Endothelial cell of umbilical vein (primary cell): ENCODE measurements at regions not wholly inside any gene's neighbourhood (a gene's known extent, or its start where the extent isn't known, plus 50 kb on each side); places are given as distances from the start of the nearest gene placed in this dataset.

Source experiments
- BruUV-seq: library from RNA; stranded (reverse); fragments of 400-500 nt; replicated peaks from 2 replicates; lab custom pipeline; 2021; lab: Mats Ljungman, UMichigan
- CTCF ChIA-PET: fragments of 300-600, 350-600 bp; sonication (Branson Sonifier 250); formaldehyde crosslinking; loops from one replicate; lab custom pipeline; 2021; ENCODE audit warnings: antibody characterized with exemption, inconsistent platforms; lab: Charles Lee
- POLR2A ChIA-PET: fragments of 300-600, 350-600 bp; sonication (Branson Sonifier 250); formaldehyde crosslinking; loops from one replicate; lab custom pipeline; 2021; ENCODE audit warnings: antibody characterized with exemption, inconsistent platforms; lab: Charles Lee
- DNase-seq: peaks from one replicate; pipeline ENCODE4 v3.0.0-alpha.2; 2011; ENCODE audit warnings: low read depth, low spot score
- FAIRE-seq: peaks from 2 replicates; lab custom pipeline; 2011; peaks lifted over from hg19 to GRCh38; lab: Jason Lieb, UNC
- H2AFZ ChIP-seq: 2 replicates; pipeline ENCODE4 v1.6.0; 2012; ENCODE audit warnings: low read depth, low read length, control low read depth, inconsistent platforms
- H3K27ac ChIP-seq: 2 replicates; pipeline ENCODE4 v1.5.1; 2011; ENCODE audit warnings: low read depth, mild to moderate bottlenecking, control low read depth, low read length, moderate library complexity; ENCODE audit not compliant: insufficient read depth
- H3K27me3 ChIP-seq, 2 experiments: 2 replicates each; pipeline versions ENCODE4 v1.6.0 to v1.6.1; 2011; ENCODE audit warnings: low read length in 2 of 2, mixed read lengths in 1 of 2; ENCODE audit not compliant: control insufficient read depth in 2 of 2, insufficient read depth in 2 of 2
- H3K36me3 ChIP-seq, 2 experiments: 2 replicates in 1 of 2; 3 replicates in 1 of 2; pipeline ENCODE4 v1.5.1; 2011; ENCODE audit warnings: low read length in 2 of 2, mild to moderate bottlenecking in 1 of 2, moderate library complexity in 1 of 2; ENCODE audit not compliant: control insufficient read depth in 2 of 2, insufficient read depth in 2 of 2; ENCODE audit errors: extremely low read depth in 1 of 2
- H3K4me1 ChIP-seq: 3 replicates; pipeline ENCODE4 v1.5.1; 2011; ENCODE audit warnings: mild to moderate bottlenecking, low read length; ENCODE audit not compliant: control insufficient read depth, insufficient read depth; ENCODE audit errors: extremely low read depth
- H3K4me2 ChIP-seq: 2 replicates; pipeline ENCODE4 v1.6.1; 2011; ENCODE audit warnings: low read length, control low read depth, mixed read lengths; ENCODE audit not compliant: insufficient read depth
- H3K4me3 ChIP-seq, 3 experiments: fragments of 200-600 bp in 1 of 3; sonication (generic), shearing (Covaris generic) in 1 of 3; replicated peaks in 1 of 3; 2 replicates each; pipeline ENCODE4 v1.5.1; 2011 to 2016; ENCODE audit warnings: control low read depth in 3 of 3, low read length in 3 of 3, mild to moderate bottlenecking in 2 of 3, inconsistent platforms in 1 of 3, low read depth in 1 of 3, moderate library complexity in 1 of 3; ENCODE audit not compliant: insufficient read depth in 1 of 3
- H3K79me2 ChIP-seq: 2 replicates; pipeline ENCODE4 v1.6.0; 2012; ENCODE audit warnings: low read length, inconsistent platforms; ENCODE audit not compliant: control insufficient read depth, insufficient read depth
- H3K9ac ChIP-seq: replicated peaks from 2 replicates; pipeline ENCODE3; 2011; ENCODE audit warnings: low read length, control low read depth; ENCODE audit not compliant: insufficient read depth; ENCODE audit errors: extremely low read depth
- H3K9me1 ChIP-seq: replicated peaks from 3 replicates; pipeline ENCODE4 v1.6.0; 2011; ENCODE audit warnings: mild to moderate bottlenecking, low read length; ENCODE audit not compliant: control insufficient read depth, insufficient read depth; ENCODE audit errors: extremely low read depth
- H3K9me3 ChIP-seq: replicated peaks from 2 replicates; pipeline ENCODE4 v1.5.1; 2012; ENCODE audit warnings: low read length, inconsistent platforms; ENCODE audit not compliant: control insufficient read depth, insufficient read depth
- H4K20me1 ChIP-seq: replicated peaks from 2 replicates; pipeline ENCODE3; 2011; ENCODE audit warnings: mild to moderate bottlenecking, low read length; ENCODE audit not compliant: control insufficient read depth, insufficient read depth; ENCODE audit errors: extremely low read depth
- CTCF ChIP-seq, 2 donors: IDR thresholded peaks; 1 replicate in 1 of 2; 2 replicates in 1 of 2; pipeline ENCODE4 v1.5.1; 2011; ENCODE audit warnings: low read length in 2 of 2, mild to moderate bottlenecking in 2 of 2, moderate library complexity in 2 of 2, control low read depth in 1 of 2, inconsistent platforms in 1 of 2, low read depth in 1 of 2; ENCODE audit not compliant: insufficient read depth in 1 of 2; ENCODE audit errors: extremely low read depth in 1 of 2
- EZH2 ChIP-seq: IDR thresholded peaks from 2 replicates; pipeline ENCODE4 v1.6.1; 2012; ENCODE audit warnings: borderline replicate concordance, low read depth, mild to moderate bottlenecking, moderate library complexity, low read length, inconsistent platforms; ENCODE audit not compliant: severe bottlenecking
- FOS ChIP-seq: IDR thresholded peaks from 2 replicates; pipeline ENCODE4 v1.6.1; 2011; ENCODE audit warnings: mild to moderate bottlenecking, low read length, moderate library complexity, borderline replicate concordance; ENCODE audit not compliant: insufficient read depth
- GATA2 ChIP-seq: IDR thresholded peaks from 2 replicates; pipeline ENCODE4 v1.7.0; 2011; ENCODE audit warnings: low read depth, mild to moderate bottlenecking, moderate library complexity, mixed read lengths, low read length; ENCODE audit not compliant: insufficient read length, insufficient read depth
- JUN ChIP-seq: IDR thresholded peaks from 2 replicates; pipeline ENCODE4 v1.6.1; 2011; ENCODE audit warnings: borderline replicate concordance, low read depth; ENCODE audit not compliant: insufficient read length, insufficient read depth
- MAX ChIP-seq: IDR thresholded peaks from 2 replicates; pipeline ENCODE4 v1.6.1; 2011; ENCODE audit not compliant: insufficient read depth, insufficient read length
- MYC ChIP-seq: IDR thresholded peaks from one replicate; pipeline ENCODE4 v1.6.1; 2011; ENCODE audit warnings: mild to moderate bottlenecking, low read depth, low read length
- POLR2A ChIP-seq: IDR thresholded peaks from 2 replicates; pipeline ENCODE4 v1.6.1; 2012; ENCODE audit warnings: low read depth, mild to moderate bottlenecking, control low read depth, low read length
- POLR2AphosphoS5 ChIP-seq: IDR thresholded peaks from 2 replicates; pipeline ENCODE4 v1.6.1; 2012; ENCODE audit warnings: low read depth, mild to moderate bottlenecking, control low read depth, low read length, moderate library complexity; ENCODE audit not compliant: insufficient read depth
- dilution Hi-C: fragments of 300-500 bp; cut with MboI; formaldehyde crosslinking; loops from one replicate; pipeline ENCODE4 v1.15.0; 2019; ENCODE audit warnings: low sequenced_read_pairs; ENCODE audit not compliant: extremely low pct_ligation_motif_present
- intact Hi-C: fragments of 100-400 bp; cut with micrococcal nuclease; formaldehyde crosslinking; loops from one replicate; pipeline ENCODE4 v1.10.0; 2022

GRCh38 chr6:14720411-14721102 lies 525.3 kb upstream of the JARID2 start:
- Histone ChIP-seq H2AFZ (no peak overlapping the region), H3K36me3 (no peaks in the 10 kb centered on the region), H3K27me3 (no peaks in the 10 kb centered on the region), H4K20me1 (no peaks in the 10 kb centered on the region), H3K27ac (no peak overlapping the region), H3K4me3 (no peak overlapping the region), H3K9ac (no peak overlapping the region), H3K4me1 (no peaks in the 10 kb centered on the region), H3K9me1 (no peaks in the 10 kb centered on the region), H3K79me2 (no peaks in the 10 kb centered on the region), H3K4me2 (no peak overlapping the region), H3K9me3 (no peaks in the 10 kb centered on the region)
- ChIA-PET CTCF (no interaction called here), POLR2A (no interaction called here)
- TF ChIP-seq GATA2: no peak
- TF ChIP-seq EZH2: no peak
- DNase-seq (no peak), FAIRE-seq (no peak)
- no TSS peak for BruUV-seq
- dilution Hi-C loops: no loop called here
- intact Hi-C loops: no loop called here

GRCh38 chr6:14721103-14721758 lies 524.6 kb upstream of the JARID2 start:
- DNase-seq (no peak), FAIRE-seq (no peak)
- Histone ChIP-seq H3K4me3 (no peak overlapping the region), H3K27ac (no peak overlapping the region), H3K9me1 (no peaks in the 10 kb centered on the region), H3K27me3 (no peaks in the 10 kb centered on the region), H3K4me2 (no peak overlapping the region), H2AFZ (no peak overlapping the region), H3K9ac (no peak overlapping the region), H3K4me1 (no peaks in the 10 kb centered on the region), H3K79me2 (no peaks in the 10 kb centered on the region), H4K20me1 (no peaks in the 10 kb centered on the region), H3K9me3 (no peaks in the 10 kb centered on the region), H3K36me3 (no peaks in the 10 kb centered on the region)
- no peak for TF ChIP-seq POLR2A
- TF ChIP-seq FOS: no peak
- no peak for TF ChIP-seq CTCF (IDR thresholded peaks at IDR 0.05; ENCODE audit: extremely low read depth in 1 of 2, insufficient read depth in 1 of 2, low read depth in 1 of 2, low read length in 2 of 2)
- no peak for TF ChIP-seq MAX
- TF ChIP-seq MYC: no peak
- TF ChIP-seq JUN: no peak
- no peak for TF ChIP-seq POLR2AphosphoS5
- TF ChIP-seq EZH2: no peak
- TF ChIP-seq GATA2: no peak
- intact Hi-C loops: no loop called here
- POLR2A ChIA-PET: no interaction called here
- CTCF ChIA-PET: no interaction called here
- no TSS peak for BruUV-seq
- dilution Hi-C loops: no loop called here
